Body of pancreas (tissue), 4 donors: ENCODE measurements at regions not wholly inside any gene's neighbourhood (a gene's known extent, or its start where the extent isn't known, plus 50 kb on each side); places are given as distances from the start of the nearest gene placed in this dataset.

Experiments used
- POLR2A ChIP-seq, 3 donors: fragments of 450-650 bp; IDR thresholded peaks; one replicate each; pipeline ENCODE4 v1.6.1; 2016; ENCODE audit warnings: antibody characterized with exemption in 3 of 3, mild to moderate bottlenecking in 2 of 3
- TF ChIP-seq, protein P1 (sequence below), 7 experiments: fragments of 450-650 bp in 4 of 7; fragments of 200-600 bp in 3 of 7; sonication (generic) in 3 of 7; IDR thresholded peaks; one replicate each; pipeline ENCODE4 v1.5.1; 2016 to 2019; ENCODE audit warnings: antibody characterized with exemption in 7 of 7

DNA sequence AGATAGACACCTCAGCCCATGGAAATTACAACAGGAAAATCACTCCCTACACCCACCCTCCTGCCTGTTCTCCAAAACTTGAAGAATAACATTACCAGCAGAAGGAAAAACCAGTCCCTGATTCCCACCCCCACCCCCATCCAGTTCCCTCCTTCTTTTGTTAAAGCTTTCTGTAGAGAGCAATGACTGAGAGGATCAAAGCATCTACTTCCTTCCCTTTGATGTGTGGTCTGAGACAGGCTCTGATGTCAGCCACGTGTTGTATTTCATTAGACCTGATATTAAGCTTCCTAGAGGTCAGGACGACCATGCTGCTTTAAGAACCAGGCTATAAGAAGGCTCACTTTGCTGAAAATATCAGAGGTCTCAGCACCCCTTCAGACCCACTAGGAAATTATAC, 73.9 kb upstream of the HAO2 start:
- TF ChIP-seq, protein P1, sequence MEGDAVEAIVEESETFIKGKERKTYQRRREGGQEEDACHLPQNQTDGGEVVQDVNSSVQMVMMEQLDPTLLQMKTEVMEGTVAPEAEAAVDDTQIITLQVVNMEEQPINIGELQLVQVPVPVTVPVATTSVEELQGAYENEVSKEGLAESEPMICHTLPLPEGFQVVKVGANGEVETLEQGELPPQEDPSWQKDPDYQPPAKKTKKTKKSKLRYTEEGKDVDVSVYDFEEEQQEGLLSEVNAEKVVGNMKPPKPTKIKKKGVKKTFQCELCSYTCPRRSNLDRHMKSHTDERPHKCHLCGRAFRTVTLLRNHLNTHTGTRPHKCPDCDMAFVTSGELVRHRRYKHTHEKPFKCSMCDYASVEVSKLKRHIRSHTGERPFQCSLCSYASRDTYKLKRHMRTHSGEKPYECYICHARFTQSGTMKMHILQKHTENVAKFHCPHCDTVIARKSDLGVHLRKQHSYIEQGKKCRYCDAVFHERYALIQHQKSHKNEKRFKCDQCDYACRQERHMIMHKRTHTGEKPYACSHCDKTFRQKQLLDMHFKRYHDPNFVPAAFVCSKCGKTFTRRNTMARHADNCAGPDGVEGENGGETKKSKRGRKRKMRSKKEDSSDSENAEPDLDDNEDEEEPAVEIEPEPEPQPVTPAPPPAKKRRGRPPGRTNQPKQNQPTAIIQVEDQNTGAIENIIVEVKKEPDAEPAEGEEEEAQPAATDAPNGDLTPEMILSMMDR (IDR thresholded peaks at IDR 0.05): no peak
- no peak for TF ChIP-seq POLR2A (IDR thresholded peaks at IDR 0.05)
